GM18499 (cell line): ENCODE measurements at regions not wholly inside any gene's neighbourhood (a gene's known extent, or its start where the extent isn't known, plus 50 kb on each side); places are given as distances from the start of the nearest gene placed in this dataset.
"Not testable (repeated sequence)": the region's sequence is repeated elsewhere in the genome, so short reads cannot be mapped to it uniquely, and the experiment has no call there.

Source experiments
- ATAC-seq: cut with Tn5 transposase; IDR thresholded peaks from one replicate; pipeline ENCODE4 v1.9.1; 2021; ENCODE audit warnings: moderate number of reproducible peaks; ENCODE audit not compliant: insufficient read depth, unreplicated experiment

DNA sequence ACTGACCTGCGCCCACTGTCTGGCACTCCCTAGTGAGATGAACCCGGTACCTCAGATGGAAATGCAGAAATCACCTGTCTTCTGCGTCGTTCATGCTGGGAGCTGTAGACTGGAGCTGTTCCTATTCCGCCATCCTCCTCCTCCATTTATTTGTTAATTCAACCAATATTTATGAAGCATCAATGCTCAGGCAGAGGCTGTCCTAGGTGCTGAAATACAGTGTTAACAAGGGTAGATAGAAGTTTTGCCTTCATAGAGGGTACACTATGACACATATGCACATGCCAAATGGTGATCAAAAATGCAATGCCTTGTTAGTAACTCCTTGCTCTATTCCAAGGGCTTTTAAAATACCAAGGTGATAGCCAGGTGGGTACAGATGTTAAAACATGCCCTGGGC is 166.0 kb upstream of the CCL2 start:
- not testable (repeated sequence) for ATAC-seq

DNA sequence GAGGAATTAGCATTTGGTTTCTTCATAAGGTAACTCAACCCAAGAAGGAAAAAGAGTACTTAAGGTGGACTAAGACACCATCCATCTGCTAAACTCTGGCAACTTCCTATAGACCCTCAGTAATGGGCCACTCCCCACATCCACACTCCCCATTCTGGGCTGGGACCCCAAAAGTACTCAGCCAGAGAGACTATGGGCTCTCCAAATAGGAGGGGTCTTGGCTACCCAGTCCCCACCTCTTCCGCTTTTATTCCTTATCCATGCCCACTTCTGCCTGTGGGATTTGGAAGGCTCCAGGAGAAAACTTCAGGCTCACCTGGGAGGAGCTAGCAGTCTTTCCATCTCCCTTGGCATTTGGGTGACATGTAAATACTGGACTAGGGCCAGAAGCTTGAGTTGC is 164.5 kb upstream of the CCL2 start:
- ATAC-seq, result no peak

DNA sequence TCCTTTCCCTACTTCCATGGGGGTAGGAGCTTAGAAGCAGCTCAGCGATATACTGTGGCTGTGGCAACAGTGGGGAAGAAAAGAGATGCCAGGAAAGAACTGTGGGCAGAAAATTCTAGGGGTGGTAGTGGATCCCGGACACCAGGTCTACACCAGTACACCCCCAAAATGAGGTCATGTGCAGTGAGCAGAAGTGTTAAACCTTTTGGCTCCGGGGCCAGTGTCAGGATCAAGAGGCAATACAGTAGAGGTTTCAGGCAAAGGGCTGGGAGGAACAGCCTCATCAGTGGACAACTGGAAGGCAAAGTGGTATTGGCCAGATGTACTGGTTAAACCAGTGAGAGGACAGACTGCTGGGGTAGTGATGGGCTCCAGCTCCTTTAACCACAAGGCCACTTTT is 163.1 kb upstream of the CCL2 start:
- ATAC-seq, result no peak

DNA sequence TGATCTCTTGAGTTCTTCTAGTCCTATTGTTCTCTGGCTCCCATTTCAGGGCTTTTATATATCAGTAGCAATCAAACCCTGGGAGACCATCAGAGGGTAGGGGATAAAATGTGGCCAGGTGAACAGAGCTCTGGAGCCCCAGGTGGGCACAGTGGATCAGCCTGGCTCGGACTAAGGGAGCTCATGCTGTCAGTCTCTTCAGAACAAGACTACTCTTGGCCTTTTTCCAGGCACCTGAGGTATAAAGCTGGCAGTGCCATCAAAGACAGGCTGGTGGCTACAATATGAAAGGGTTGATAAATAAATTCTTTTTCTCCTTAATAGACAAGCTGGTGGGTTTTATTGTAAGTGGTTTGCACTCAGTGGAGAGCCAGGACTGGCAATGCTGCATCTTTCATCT is 160.0 kb upstream of the CCL2 start:
- no peak for ATAC-seq

DNA sequence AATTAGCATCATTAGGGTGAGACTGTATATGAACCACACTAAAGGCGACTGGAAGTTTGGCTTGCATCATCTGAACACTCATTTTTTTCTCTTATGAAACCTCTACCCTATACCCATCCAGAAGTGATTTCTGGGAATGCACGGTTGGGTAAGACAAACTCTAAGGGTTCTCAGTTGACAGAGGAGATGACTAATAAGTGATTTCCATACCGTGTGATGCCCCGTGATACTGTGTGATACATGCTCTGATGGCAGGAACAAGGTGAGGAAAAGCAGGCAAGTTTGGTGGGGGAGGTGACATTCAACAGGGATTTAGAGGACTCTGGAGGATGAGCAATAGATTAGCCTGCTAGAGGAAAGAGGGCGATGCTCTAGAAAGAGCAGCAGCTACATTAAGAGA is 156.4 kb upstream of the CCL2 start:
- ATAC-seq, result no peak

DNA sequence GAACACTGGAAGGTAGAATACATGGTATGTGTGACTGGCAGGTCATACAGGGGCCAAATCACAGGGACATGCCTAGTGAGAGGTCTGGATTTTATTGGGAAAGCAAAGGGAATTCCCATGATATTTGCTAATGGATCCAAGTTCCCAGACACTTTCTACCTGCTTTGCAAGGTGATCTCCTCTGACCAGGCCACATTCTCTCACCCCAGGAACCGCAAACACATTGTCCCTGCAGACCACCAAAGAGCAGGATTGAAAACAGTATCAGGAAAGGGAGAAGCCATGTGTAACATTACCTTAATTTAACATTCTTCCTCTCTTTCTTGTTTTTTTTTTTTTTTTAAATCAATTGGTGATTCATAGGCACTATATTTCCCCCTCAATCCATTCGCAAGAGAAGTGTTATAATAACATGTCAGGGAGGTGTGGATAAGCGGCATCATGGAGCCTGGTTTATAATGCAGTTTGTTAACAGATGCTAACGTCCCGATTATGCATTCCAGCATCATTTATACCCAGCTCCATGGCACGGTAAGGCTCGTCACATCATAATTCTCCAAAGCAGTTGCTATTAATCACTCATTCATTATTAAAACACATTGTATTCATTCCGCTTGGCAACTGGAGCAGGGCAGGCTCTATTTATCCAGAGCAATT is 155.1 kb upstream of the CCL2 start:
- ATAC-seq, result no peak

DNA sequence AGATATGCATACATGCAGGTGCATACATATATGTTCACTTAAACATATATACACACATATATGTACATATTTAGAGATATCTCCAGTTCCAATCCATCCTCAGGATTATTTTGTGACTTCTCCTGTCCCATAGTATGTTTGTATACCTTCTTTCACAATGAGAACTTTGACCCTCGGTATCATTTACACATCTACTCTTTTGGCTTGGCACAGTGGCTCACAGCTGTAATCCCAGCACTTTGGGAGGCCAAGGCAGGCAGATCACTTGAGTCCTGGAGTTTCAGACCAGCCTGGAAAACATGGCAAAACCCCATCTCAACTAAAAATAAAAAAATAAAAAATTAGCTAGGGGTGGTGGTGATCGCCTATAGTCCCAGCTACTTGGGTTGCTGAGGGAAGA is 148.1 kb upstream of the CCL2 start:
- no peak for ATAC-seq

DNA sequence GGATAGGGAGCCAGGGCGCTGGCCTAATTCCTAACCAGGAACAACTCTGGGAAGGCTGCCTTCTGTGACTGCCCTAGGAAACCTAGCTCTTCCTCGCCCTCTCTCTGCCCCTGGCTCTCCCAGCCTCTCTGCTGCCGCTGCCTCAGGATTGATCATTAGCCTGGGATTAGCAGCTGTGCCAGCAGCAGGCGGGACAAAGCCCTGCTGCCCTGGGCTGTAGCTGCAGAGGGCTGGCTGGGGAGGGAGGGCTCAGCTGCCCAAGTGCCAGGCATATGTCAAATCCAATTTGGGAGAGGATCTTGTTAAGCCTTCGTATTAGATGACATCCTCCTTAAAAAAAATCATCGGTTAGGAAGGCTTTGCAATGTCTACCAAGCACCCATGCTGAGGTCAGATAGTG is 144.8 kb upstream of the CCL2 start:
- no peak for ATAC-seq

DNA sequence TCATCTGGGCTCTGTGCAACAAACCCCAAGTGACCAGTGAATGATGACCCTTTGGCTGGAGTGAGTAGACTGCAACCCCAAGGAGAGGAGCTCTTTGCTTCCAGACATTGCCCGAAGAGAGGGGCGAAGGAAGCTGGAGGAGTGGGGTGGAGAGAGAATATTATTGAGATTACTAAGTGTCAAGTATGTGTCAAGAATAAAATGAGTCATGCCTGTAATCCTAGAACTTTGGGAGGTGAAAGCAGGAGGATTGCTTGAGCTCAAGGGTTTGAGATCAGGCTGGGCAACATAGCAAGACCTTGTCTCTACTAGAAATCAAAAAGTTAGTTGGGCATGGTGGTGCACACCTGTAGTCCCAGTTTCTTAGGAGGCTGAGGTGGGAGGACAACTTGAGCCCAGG is 142.0 kb upstream of the CCL2 start:
- no peak for ATAC-seq

DNA sequence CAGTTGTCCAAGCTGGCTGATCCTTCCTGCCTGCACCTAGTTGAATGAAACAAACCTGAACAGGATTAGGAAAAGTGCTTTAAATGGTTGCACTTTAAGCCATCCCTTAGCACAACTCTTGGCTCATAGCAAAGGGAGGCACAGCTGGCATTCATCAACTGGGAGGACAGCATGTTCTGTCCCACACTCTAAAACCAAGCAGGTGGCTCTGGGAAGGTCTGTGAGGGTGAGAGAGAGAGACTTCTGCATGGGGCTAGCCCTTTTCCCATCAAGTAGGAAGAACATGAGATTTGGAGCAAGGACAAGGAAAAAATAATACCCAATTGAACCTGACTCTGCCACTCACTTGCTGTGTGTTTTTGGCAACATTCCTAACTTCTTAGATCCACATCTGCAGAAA is 140.9 kb upstream of the CCL2 start:
- no peak for ATAC-seq

DNA sequence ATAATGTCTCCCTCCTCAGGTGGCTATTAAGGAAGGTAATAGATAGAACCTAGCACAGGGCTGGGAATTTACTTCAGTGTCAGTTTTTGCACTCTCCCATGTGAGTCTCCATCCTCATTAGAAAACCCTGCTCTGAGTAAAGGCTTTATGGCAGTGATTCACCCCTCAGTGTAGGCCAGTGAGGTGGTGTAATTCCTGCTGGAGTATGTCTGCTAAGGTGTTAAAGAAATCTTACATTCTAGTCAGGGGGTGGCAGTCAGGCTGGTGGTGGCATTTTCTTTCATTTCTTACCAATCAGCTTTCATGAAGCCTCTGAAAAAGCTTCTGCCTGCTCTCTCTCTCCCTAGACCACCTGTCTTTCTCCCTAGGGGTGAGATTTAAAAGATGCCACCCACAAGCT is 138.8 kb upstream of the CCL2 start:
- no peak for ATAC-seq

DNA sequence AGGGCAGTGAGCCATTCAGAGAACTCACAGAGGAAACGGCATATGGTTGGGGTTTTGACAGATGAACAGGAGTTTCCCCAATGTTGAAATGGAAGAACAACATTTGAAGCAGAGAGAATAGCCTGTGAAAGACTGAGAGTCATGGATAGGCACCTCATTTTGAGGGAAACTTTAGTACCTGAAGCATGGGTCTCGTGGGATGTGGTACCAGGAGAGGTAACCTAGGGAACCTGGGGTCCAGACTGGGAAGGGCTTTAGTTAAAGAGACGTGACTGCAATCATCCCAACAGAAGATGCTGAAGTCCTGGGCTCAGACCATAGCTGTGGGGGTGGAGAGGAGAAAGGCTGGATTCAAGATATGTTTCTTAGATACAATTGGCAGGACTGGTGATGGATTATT is 137.8 kb upstream of the CCL2 start:
- no peak for ATAC-seq

DNA sequence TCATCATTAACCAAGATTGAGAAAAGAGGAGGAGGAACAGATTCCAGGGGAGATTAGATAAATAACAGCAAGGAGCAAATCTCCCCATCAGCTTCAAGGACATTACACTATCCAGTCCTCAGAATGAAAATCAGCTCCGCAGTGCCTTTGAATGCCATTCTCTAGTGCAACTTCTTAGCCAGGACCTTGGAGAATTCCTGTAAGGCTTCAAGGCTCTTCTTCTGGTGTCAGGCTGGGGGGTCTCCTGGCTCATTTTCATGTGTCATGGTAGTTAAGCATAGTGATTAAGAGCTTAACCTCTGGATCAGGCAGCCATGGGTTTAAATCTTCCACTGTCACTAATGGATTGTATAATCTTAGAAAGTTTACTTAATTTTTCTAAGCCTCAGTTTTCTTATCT is 137.3 kb upstream of the CCL2 start:
- ATAC-seq, result no peak

DNA sequence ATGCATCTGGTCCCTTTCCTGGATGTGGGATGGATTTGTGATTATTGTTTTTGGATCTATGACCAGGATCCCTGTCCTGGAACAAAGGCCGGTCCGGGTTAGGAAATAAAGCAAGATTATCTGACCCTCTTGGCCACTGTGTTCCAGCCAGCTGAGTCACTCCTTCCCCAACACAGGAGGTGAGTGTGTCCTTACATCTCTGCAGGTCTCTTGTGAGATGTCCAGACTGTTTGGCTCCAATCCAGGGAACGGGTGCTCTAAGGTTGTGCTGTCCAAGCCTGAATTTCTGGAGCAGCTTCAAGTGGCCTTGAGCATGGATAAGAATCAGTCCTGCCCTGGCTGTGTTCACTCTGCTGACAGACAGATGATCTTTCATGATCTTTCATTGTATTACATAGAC is 136.5 kb upstream of the CCL2 start:
- ATAC-seq, result no peak

DNA sequence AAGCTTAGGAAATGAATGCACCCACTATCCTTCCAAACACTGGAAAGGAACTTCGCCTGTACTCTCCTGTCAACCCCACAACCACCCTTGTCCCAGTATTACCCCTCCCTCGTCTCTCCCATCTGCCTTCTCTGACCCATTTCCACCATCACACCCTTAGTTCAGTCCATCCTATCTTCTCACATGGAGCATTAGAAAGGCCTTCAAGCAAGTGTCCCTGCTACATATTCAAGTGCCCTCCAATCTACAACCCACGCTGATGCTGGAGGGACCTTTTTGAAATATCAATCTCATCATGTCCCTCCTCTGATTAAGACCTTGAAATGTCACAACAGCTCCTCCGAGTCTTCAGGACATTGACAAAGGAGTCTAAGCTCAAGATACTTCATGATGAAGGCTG is 133.8 kb upstream of the CCL2 start:
- no peak for ATAC-seq

DNA sequence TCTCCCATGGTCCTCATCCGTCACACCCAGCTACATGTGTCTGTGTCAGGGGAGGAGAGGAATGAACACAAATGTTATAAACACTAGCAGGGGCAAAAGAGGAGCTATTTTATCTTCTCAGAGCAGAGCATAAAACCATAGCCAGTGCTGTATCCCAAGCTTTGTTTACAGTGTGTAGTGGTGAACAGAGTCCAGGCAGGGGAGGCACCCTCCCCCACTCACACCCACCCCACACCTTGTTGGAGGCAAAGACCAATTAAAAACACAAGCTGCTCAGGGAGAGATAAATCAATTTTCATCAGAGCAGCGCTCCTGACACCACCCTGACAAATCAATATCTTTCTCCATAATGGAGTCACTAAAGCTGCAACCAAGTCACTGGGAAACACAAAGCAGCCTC is 132.6 kb upstream of the CCL2 start:
- no peak for ATAC-seq

DNA sequence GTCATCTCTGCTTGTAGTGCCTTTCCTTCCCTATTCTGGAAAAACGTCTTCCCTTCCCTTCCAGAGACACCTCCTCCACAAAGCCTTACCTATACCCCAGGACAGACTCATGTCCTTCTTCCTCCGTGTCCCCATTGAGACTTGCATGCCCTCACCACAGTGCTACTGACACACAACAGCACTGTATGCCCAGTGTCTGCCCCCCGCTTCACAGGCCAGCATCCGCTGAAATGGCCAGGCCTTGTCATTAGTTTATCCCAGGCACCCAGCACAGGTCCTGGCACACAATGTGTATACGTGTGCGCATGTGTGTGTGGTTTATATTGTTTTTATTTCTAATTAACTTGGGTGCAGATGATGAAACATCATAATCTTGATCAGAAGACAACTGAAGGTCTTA is 130.1 kb upstream of the CCL2 start:
- no peak for ATAC-seq

DNA sequence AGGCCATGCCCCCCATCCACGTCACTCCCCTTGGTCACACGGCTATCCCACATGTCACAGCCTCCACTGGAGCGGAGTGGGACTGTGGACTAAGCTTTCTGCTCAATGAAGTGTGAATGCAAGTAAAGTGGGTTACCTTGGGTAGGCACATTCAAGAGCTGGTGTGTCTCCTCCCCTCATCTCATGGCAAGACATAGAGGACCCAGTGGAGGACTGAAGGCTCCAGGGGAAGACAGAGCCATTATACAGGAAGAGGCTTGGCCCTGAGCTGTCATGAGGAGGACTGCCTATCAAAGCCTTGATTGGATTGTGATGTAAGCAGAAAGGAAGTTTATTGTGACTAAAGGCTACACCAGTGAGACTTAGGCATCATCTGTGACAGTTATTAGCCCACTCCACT is 129.2 kb upstream of the CCL2 start:
- no peak for ATAC-seq

DNA sequence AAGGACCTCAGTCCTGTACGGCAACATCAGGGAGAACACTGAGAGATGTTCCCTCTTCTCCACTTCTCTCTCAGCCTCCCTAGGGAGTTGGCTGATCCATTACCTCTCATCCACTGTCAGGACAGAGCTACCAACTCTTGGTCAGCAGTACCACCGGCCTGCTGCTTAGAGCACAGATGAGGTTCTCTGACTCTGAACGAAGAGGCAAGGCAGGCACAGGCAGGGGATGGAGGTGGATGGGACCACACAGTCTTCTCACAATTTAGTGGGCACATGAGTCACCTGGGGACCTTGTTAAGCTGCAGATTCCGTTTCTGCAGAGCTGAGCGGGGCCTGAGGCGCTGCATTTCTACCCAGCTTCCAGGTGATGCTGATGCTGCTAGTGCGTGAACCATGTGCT is 128.6 kb upstream of the CCL2 start:
- ATAC-seq, result no peak

DNA sequence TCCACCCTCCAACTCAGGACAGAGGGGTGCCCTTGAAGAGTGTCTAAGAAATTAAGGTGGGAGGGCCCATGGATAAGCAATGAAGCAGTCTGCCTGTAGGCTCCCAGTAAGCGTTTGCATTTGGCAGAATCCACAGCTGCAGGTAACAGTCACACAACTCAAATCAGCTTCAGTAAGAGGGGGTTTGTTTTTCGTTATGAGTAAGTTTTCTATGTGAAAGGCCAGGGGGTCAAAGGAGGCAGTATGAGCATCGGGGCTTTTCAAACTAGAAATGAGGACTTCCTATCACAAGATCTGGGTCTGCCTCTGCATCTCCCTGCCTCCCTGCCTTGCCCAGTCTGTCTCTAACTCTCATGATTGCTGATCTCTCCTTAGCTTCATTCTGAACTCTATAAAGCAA is 128.1 kb upstream of the CCL2 start:
- ATAC-seq, result no peak

DNA sequence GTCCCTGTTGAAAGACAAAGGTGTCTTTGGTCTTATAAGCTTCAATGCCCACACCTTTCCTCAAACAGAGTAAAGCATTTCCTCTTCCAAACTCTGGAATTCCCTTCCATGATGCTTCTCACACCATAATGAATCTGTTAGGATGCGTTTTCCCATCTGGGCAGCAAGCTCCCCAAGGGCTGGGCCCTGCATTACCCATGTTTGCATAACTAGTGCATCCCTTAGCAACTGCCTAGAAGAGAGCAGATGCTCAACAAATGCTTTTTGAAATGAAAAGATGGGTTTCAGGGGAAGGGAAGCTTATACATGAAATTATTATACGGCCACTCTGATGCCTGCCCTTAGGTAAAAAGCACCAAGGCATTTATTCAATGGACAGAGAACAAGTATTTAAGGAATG is 124.5 kb upstream of the CCL2 start:
- ATAC-seq, result no peak

DNA sequence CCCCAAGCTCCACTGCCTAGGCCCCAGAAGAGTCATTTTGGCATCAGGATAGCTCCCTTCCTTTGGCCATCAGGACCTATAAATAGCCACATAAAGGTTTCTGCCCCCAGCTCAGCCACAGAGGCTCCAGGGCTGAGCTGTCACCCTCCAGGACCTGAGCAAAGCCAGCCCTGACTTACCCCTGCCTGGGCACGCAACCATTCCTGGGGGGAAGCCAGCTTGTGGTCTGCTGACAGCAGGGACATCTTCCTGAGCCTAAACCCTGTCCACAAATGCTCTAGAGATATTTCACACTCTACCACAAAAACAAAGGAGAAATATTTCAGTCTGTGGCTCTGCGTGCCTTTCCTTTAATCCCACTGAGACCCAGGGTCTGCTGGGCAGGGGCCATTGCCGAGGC is 123.7 kb upstream of the CCL2 start:
- no peak for ATAC-seq

DNA sequence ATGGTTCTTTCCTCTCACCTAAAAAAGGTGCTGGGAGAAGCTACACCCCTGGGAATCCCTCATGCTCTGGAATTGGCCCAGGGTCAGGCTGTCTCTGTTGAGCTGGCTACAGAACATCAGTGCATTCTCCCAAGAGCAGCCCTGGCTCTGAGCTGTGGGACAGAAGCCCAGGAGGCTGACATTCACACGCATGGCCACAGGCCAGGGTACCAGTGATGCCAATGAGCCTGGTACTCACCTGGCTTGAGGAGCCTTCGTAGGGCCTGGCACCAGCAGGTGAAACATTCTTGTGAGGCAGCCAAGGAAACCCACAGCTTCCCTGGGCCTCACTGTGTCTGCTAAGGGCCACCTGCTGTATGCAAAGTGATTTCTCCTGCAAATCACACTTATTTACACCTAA is 121.7 kb upstream of the CCL2 start:
- no peak for ATAC-seq
